ENCODE measurements at regions not wholly inside any gene's neighbourhood (a gene's known extent, or its start where the extent isn't known, plus 50 kb on each side); places are given as distances from the start of the nearest gene placed in this dataset.

DNA sequence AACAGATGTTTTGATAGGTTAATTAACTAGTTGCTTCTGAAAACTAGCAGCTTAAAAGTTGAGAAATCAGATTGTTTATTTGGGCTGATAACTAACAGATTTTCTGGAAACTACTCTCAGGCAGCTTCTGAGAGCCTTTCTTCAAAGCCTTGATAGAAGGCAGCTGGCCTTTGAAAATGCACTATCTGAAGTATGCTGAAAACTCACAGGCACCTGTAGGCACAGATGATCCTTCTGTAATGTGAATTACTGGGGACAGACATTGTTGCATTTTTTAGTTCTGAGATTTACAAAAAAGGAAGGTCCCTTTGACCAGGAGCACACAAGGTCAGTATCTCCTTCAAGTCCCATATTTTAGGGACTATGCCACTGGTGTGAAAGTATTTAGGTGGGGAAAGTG, 460.8 kb upstream of the CNTN5 start:
- DNase-seq = no peak
- Histone ChIP-seq H3K79me1 (ENCODE audit: insufficient read depth, low read depth, low read length, poor library complexity, severe bottlenecking) (no peaks in the 10 kb centered on the region), H2BK120ac (ENCODE audit: low read depth, low read length, poor library complexity, severe bottlenecking) (no peak overlapping the region), H2BK5ac (ENCODE audit: insufficient read length, low read length) (no peak overlapping the region), H2BK20ac (ENCODE audit: low read depth, low read length, poor library complexity, severe bottlenecking) (no peak overlapping the region), H2AK5ac (ENCODE audit: insufficient read length, low read length) (no peak overlapping the region), H3K14ac (ENCODE audit: insufficient read depth, low read length) (no peak overlapping the region), H4K5ac (ENCODE audit: insufficient read length, low read depth, low read length) (no peak overlapping the region), H3K27me3 (ENCODE audit: insufficient read depth, low read length) (no peaks in the 10 kb centered on the region), H3K18ac (ENCODE audit: insufficient read length, low read depth, low read length) (no peak overlapping the region), H3K9ac (ENCODE audit: extremely low read depth, insufficient read length, low read length) (no peak overlapping the region), H3K4me1 (ENCODE audit: insufficient read depth, low read length) (no peaks in the 10 kb centered on the region; the same call in 1 of the 2 replicates), H3K23me2 (ENCODE audit: insufficient read length, low read depth, low read length, poor library complexity, severe bottlenecking) (no peaks in the 10 kb centered on the region), H4K91ac (ENCODE audit: insufficient read length, low read depth, low read length) (no peak overlapping the region), H3T11ph (ENCODE audit: low read length) (no peak overlapping the region), H3K4me2 (ENCODE audit: insufficient read depth, insufficient read length, low read length) (no peak overlapping the region), H2AFZ (ENCODE audit: low read length) (no peak overlapping the region), H3K23ac (ENCODE audit: insufficient read length, low read depth, low read length) (no peak overlapping the region), H4K20me1 (ENCODE audit: control insufficient read depth, insufficient read depth, insufficient read length) (no peaks in the 10 kb centered on the region), H3K27ac (ENCODE audit: insufficient read length, low read depth, low read length) (no peak overlapping the region), H3K79me2 (ENCODE audit: insufficient read depth, low read length) (no peaks in the 10 kb centered on the region), H3K56ac (ENCODE audit: insufficient read length, low read depth, low read length) (no peak overlapping the region), H2BK15ac (ENCODE audit: low read depth, low read length) (no peak overlapping the region), H4K8ac (replicated peaks; ENCODE audit: insufficient read length, low read depth, low read length) (no peak overlapping the region), H3K9me3 (ENCODE audit: control insufficient read depth, low read depth, low read length) (no peaks in the 10 kb centered on the region), H2BK12ac (ENCODE audit: insufficient read length, low read depth, low read length) (no peak overlapping the region), H3K4ac (ENCODE audit: low read depth, low read length) (no peak overlapping the region)
- peak overlapping the region in 1 of 3 experiments; percentile 61; a peak in 1 of 7 replicates for H3K27ac Mint-ChIP-seq
- H3K9me3 Mint-ChIP-seq = no peaks in the 10 kb centered on the region
- peaks cover 2 to 13% of the 10 kb centered on the region in 2 experiments; a peak in 2 of 4 replicates for H3K4me1 Mint-ChIP-seq
- H3K27me3 Mint-ChIP-seq (ENCODE audit: low read depth) = no peaks in the 10 kb centered on the region
- no peaks in the 10 kb centered on the region for H3K36me3 Mint-ChIP-seq (ENCODE audit: insufficient read depth in 1 of 3, low read depth in 3 of 3)
- no peak overlapping the region for H3K4me3 Mint-ChIP-seq
- TF ChIP-seq, protein P1, sequence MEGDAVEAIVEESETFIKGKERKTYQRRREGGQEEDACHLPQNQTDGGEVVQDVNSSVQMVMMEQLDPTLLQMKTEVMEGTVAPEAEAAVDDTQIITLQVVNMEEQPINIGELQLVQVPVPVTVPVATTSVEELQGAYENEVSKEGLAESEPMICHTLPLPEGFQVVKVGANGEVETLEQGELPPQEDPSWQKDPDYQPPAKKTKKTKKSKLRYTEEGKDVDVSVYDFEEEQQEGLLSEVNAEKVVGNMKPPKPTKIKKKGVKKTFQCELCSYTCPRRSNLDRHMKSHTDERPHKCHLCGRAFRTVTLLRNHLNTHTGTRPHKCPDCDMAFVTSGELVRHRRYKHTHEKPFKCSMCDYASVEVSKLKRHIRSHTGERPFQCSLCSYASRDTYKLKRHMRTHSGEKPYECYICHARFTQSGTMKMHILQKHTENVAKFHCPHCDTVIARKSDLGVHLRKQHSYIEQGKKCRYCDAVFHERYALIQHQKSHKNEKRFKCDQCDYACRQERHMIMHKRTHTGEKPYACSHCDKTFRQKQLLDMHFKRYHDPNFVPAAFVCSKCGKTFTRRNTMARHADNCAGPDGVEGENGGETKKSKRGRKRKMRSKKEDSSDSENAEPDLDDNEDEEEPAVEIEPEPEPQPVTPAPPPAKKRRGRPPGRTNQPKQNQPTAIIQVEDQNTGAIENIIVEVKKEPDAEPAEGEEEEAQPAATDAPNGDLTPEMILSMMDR (conservative IDR thresholded peaks at IDR 0.05) = no peak
